Parathyroid adenoma (tissue), 2 donors: ENCODE measurements at regions not wholly inside any gene's neighbourhood (a gene's known extent, or its start where the extent isn't known, plus 50 kb on each side); places are given as distances from the start of the nearest gene placed in this dataset.
"Not testable (repeated sequence)": the region's sequence is repeated elsewhere in the genome, so short reads cannot be mapped to it uniquely, and the experiment has no call there.

ENCODE experiments used
- H2AFZ ChIP-seq: fragments of 300-600 bp; sonication (generic); one replicate; pipeline ENCODE4 v1.7.0; 2017; ENCODE audit warnings: antibody characterized with exemption, mild to moderate bottlenecking
- H3K27ac ChIP-seq: fragments of 300-600 bp; sonication (generic); one replicate; pipeline ENCODE4 v1.7.0; 2017
- H3K27me3 ChIP-seq: fragments of 300-600 bp; sonication (generic); one replicate; pipeline ENCODE4 v1.7.0; 2017; ENCODE audit warnings: low read length; ENCODE audit not compliant: control insufficient read depth, insufficient read depth
- H3K36me3 ChIP-seq: fragments of 300-600 bp; sonication (generic); one replicate; pipeline ENCODE4 v1.7.0; 2017; ENCODE audit warnings: low read length; ENCODE audit not compliant: control insufficient read depth, insufficient read depth
- H3K4me1 ChIP-seq: fragments of 300-600 bp; sonication (generic); one replicate; pipeline ENCODE4 v1.7.0; 2017; ENCODE audit warnings: control low read depth
- H3K4me2 ChIP-seq: fragments of 300-600 bp; sonication (generic); one replicate; pipeline ENCODE4 v1.7.0; 2017; ENCODE audit warnings: low read length
- H3K4me3 ChIP-seq: fragments of 300-600 bp; sonication (generic); one replicate; pipeline ENCODE4 v1.7.0; 2017; ENCODE audit warnings: low read depth, low read length
- H3K79me2 ChIP-seq: fragments of 300-600 bp; sonication (generic); one replicate; pipeline ENCODE4 v1.7.0; 2017; ENCODE audit warnings: control low read depth
- H3K9ac ChIP-seq: fragments of 300-600 bp; sonication (generic); one replicate; pipeline ENCODE4 v1.7.0; 2017; ENCODE audit warnings: mild to moderate bottlenecking
- H3K9me3 ChIP-seq: fragments of 300-600 bp; sonication (generic); one replicate; pipeline ENCODE4 v1.7.0; 2017; ENCODE audit warnings: low read length; ENCODE audit not compliant: control insufficient read depth
- CTCF ChIP-seq: fragments of 300-600 bp; sonication (generic); IDR thresholded peaks from one replicate; pipeline ENCODE4 v1.7.0; 2017; ENCODE audit warnings: antibody characterized with exemption, mild to moderate bottlenecking
- donor health status: primary hyperparathyroidism.

GRCh38 chr9:28464481-28465216 lies 891.4 kb upstream of the C9orf72 start:
- Histone ChIP-seq H3K27me3 (no peaks in the 10 kb centered on the region), H3K4me3 (no peak overlapping the region), H3K27ac (no peak overlapping the region), H3K79me2 (no peaks in the 10 kb centered on the region), H3K36me3 (no peaks in the 10 kb centered on the region), H3K9ac (no peak overlapping the region), H3K4me2 (no peak overlapping the region), H3K4me1 (no peaks in the 10 kb centered on the region), H3K9me3 (no peaks in the 10 kb centered on the region), H2AFZ (no peak overlapping the region)
- no peak for TF ChIP-seq CTCF

- no peak for TF ChIP-seq CTCF
- Histone ChIP-seq H3K4me1 (no peaks in the 10 kb centered on the region), H3K27me3 (no peaks in the 10 kb centered on the region), H3K36me3 (no peaks in the 10 kb centered on the region), H2AFZ (no peak overlapping the region), H3K4me2 (no peak overlapping the region), H3K9ac (no peak overlapping the region), H3K79me2 (no peaks in the 10 kb centered on the region), H3K4me3 (no peak overlapping the region), H3K9me3 (no peaks in the 10 kb centered on the region), H3K27ac (no peak overlapping the region)
Measured at GRCh38 chr9:28471261-28471660, 898.0 kb upstream of the C9orf72 start.

- H3K4me1 ChIP-seq = no peaks in the 10 kb centered on the region
- H3K4me3 ChIP-seq = no peak overlapping the region
- H3K9ac ChIP-seq = no peak overlapping the region
- no peaks in the 10 kb centered on the region for H3K27me3 ChIP-seq
- H3K9me3 ChIP-seq = no peaks in the 10 kb centered on the region
- H3K27ac ChIP-seq = no peak overlapping the region
- no peak for TF ChIP-seq CTCF
- no peak overlapping the region for H3K4me2 ChIP-seq
- no peaks in the 10 kb centered on the region for H3K36me3 ChIP-seq
- H3K79me2 ChIP-seq = no peaks in the 10 kb centered on the region
- no peak overlapping the region for H2AFZ ChIP-seq
Measured at GRCh38 chr9:28487561-28487960, 914.3 kb upstream of the C9orf72 start.

- no peak overlapping the region for H3K9ac ChIP-seq
- no peaks in the 10 kb centered on the region for H3K36me3 ChIP-seq
- H2AFZ ChIP-seq = no peak overlapping the region
- no peak overlapping the region for H3K4me3 ChIP-seq
- no peaks in the 10 kb centered on the region for H3K27me3 ChIP-seq
- H3K9me3 ChIP-seq = no peaks in the 10 kb centered on the region
- H3K79me2 ChIP-seq = no peaks in the 10 kb centered on the region
- TF ChIP-seq CTCF = no peak
- H3K4me2 ChIP-seq = no peak overlapping the region
- H3K27ac ChIP-seq = no peak overlapping the region
- no peaks in the 10 kb centered on the region for H3K4me1 ChIP-seq
Measured at GRCh38 chr9:28491121-28491520, 917.8 kb upstream of the C9orf72 start.

- H3K27me3 ChIP-seq, H3K9ac ChIP-seq, H3K4me3 ChIP-seq, H3K27ac ChIP-seq, H3K4me1 ChIP-seq, H3K36me3 ChIP-seq, H3K79me2 ChIP-seq, H3K4me2 ChIP-seq, H3K9me3 ChIP-seq, H2AFZ ChIP-seq: not testable (repeated sequence)
Measured at GRCh38 chr9:28498168-28498567, 924.9 kb upstream of the C9orf72 start.
